Activated T-cell treated with anti-CD3 and anti-CD28 coated beads for 24 hours (primary cell): ENCODE measurements at regions not wholly inside any gene's neighbourhood (a gene's known extent, or its start where the extent isn't known, plus 50 kb on each side); places are given as distances from the start of the nearest gene placed in this dataset.

Experiments used
- DNase-seq: peaks from one replicate; pipeline ENCODE4 v3.0.0-alpha.2; 2020; ENCODE audit warnings: low read depth

- no peak for DNase-seq
These were observed 148.7 kb upstream of the PPP2R2D start for GRCh38 chr10:131751827-131752775.

GRCh38 chr10:131753336-131753735, 147.5 kb upstream of the PPP2R2D start:
- no peak for DNase-seq

- no peak for DNase-seq
These were observed 145.6 kb upstream of the PPP2R2D start for GRCh38 chr10:131755200-131755599.

- no peak for DNase-seq
These were observed 143.3 kb upstream of the PPP2R2D start for GRCh38 chr10:131757285-131758058.

DNA sequence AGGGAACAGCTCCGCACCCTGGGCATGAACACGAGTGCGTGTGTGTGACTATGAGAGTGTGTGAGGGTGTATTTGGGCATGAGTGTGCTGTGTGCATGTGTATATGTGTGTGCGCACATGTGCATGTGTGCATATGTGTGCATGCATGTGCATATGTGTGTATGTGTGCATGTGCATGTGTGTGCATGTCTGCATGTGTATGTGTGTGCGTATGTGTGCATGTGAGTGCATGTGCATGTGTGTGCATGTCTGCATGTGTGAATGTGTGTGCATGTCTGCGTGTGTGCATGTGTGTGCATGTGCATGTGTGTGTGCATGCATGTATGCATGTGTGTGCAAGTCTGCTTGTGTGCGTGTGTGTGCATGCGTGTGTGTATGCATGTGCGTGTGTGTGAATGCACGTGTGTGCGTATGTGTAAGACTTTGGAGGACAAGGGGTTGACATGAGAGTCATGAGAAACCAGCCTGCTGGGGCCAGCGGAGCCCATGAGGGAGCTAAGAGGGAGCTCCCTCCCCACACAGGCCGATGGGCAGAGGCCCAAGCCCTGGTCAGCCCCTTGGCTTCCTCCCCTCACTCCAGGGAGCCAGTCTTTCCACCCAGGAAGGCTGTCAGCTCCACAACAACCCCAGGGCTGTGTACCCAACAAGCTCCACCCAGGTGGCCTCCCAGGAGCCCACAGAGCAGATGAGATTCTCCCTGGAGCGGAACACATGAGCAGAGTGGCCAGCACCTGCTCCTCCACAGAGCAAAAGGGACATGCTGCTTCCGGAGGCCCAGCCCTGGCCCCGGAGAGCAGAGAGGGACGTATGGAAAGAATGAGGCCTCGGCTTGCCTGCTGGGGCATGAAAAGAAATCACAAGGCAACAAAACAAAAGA, 142.5 kb upstream of the PPP2R2D start:
- no peak for DNase-seq

DNA sequence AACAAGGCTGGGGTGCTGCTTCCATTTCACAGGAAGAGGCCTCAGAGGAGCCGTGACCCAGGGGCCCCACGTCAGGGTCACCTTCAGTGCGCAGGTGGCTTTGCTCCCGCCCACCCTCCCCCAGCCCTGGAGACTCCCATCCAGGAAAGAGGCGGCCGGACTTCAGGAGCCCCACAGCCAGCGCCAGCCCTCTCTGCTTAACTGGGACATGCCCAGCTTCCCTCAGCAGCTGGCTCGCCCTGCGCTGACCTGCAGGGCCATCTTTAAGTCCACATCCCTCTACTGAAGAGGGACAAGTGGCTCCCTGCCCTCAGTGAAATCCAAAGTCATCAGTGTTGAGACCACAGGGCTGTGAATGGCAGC, 141.9 kb upstream of the PPP2R2D start:
- DNase-seq, result no peak

GRCh38 chr10:131759347-131759746, 141.5 kb upstream of the PPP2R2D start:
- DNase-seq, result no peak

DNA sequence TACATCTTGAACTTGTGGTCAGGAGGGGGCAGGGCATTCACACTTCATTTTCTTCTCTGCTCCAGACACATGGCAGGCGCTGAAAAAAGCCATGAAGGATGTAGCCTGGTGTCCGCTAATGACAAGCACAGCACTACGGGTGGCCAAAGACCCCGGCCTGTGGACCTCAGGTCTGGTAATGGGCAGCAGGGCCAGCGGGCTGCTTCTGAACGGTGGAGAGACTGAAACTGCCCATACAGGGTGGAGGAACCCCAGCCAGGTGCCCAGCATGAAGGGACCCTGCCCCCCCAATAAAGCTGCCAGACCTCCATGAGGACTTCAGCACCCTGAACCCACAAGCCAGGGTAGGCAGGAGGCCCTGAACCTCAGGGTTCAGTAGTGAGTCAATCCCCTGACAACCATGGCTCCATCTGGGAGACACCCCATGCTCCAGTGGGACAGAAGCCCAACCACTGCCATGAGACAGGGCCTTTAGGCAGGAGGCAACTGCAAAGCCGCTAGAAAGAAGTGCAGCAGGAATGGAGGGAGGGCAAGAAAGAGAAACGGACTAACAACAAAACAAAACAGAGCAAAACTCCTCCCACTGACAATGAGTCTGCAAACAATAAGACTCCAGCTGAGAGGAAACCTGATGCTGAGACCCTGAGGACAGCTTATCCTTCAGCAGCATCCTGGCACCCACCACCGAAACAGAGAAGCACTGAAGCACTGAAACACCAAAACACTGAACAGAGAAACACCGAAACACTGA, 140.2 kb upstream of the PPP2R2D start:
- DNase-seq, result no peak

- DNase-seq, result no peak
These were observed 137.8 kb upstream of the PPP2R2D start for GRCh38 chr10:131762789-131763696.

DNA sequence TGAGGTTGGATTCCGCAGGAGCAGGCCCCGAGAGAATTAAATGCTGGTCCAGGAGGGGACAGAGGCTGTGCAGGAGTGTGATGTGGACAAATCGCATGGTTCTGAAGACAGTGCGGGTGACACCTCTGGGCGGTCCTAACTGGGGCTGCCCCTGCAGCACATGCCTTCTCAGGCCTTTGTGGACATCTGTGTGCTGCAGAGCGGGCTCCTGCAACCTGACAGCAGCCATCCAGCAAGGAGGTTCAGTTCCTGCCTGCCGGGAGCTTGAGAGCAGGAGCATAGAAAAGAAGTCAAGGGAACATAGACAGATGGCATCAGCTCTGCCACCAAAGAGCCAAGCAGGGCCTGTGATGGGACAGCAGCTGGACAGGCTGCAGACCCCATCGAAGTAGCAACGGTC, 135.9 kb upstream of the PPP2R2D start:
- DNase-seq, result no peak

GRCh38 chr10:131766096-131766495, 134.7 kb upstream of the PPP2R2D start:
- no peak for DNase-seq

DNA sequence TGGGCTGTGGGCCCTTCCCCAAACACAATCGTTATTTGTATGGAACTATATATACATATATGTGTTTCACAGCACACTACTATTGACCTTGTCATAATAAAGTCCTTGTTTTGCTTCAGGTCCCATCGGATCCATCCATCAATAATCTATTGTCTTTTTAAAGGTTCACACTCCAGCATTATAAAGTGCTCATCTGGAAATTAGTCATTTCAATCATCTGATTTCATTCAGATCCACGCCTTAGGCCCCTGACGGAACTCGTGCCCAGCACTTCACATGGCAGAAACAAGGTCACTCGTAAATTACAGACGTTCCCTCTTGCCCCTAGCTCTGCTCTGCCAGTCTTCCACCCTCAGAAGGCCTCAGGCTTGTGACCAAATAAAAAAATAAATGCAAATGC, 133.1 kb upstream of the PPP2R2D start:
- DNase-seq, result no peak

DNA sequence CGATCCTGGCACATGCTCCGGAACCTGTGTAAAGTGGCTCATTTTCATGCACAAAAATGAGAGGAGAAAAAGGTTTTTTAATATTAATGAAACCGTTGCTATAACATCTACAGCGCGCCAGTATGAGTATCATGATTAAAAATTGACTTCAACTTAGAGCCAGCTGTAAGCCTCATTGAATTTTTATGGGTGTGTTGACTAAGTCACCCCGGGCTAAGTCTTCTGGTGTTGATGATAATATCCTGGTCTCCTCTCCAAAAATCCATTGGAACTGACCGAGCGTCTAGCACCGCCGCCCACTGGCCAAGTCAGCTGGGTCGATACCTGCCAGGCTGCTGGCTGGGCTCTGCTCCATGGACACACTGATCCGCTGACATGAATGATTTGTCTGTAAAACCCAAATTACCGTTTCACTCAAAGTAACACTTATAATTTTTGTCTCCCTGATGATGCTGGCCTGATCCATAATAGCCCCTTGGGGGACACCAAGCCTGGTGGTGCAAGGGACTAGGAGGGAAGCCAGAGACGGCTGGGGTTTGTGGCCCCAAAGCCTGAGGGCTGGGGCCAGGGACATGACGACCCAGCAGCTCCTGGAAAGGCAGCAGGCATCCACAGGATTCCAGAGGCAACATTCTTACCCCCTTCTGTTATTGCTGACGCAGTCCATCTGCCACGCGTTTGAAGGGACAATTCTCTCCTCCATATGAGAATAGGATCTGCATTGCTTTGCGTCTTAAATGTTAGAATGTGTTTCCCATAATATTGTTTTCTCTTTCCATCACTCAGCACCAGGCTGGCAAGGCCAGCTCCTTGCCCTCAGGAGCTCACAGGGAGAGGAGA, 131.0 kb upstream of the PPP2R2D start:
- no peak for DNase-seq

DNA sequence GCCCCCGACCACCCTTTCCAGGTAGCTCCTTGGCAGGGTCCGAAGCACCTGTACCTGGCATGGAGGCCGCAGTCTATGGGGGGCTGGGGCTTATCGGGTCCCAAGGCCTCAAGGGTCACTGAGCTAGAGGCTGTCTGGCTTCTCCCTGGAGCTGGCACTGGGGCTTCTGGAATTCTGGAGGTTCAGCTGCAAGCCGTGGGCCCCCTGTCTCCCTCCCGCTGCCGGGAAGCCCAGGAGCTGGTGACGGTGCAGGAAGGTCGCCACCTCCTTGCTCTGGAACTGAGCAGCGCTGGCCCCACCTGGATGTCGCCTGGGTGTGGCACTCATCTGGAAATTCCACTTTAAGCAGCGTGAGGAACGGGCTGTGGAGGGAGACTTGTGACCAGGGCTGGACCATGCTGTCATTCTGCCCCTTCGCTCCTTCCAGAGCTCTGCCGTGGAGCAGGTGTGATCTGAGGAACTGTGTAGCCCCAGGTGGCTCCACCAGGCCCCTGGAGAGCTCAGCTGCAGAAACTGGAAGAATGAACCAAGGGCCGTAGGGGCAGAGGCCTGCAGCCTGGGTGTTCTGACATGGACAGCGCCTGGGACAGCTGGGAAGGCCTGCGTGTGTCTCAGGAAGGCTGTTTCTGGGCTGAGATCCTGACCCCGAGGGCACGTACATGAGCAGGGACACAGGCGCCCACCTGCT, 129.7 kb upstream of the PPP2R2D start:
- DNase-seq, result no peak

- DNase-seq, result no peak
These were observed 129.0 kb upstream of the PPP2R2D start for GRCh38 chr10:131771634-131772358.

DNA sequence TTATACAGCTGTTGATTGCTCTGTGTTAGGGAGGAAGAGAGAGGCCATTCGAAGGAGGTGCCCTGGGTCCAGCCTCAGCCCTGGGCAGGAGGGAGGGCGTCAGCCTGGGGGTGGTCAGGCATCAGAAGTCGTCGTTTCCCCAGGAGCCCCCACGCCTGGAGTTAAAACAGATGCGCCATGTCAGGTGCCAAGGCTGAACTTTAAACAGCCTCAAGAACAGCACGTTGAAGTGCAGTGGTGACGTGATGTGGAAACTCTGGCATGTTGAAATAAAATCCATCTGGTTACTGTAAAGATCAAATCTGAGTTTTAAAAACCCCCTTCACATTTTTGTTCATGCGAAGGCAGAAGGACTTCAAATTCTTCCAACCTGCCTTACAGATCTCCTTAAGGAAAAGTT, 128.4 kb upstream of the PPP2R2D start:
- no peak for DNase-seq

GRCh38 chr10:131773370-131774343, 127.2 kb upstream of the PPP2R2D start:
- no peak for DNase-seq
